ENCODE measurements at regions not wholly inside any gene's neighbourhood (a gene's known extent, or its start where the extent isn't known, plus 50 kb on each side); places are given as distances from the start of the nearest gene placed in this dataset.
A peak's percentile ranks its signal among the peaks of the same experiment; 100 is the strongest.

- H3K27ac ChIP-seq (replicated peaks; ENCODE audit: low read length) = no peak overlapping the region
- no CpG with 5 or more reads among the region's 7 CpGs for WGBS, 2 donors (ENCODE audit: extremely low coverage in 2 of 2, insufficient read length in 2 of 2, insufficient replicate concordance in 1 of 2)
- H2BK120ac ChIP-seq (ENCODE audit: low read depth, low read length) = no peak overlapping the region
- H3K4me3 ChIP-seq (ENCODE audit: low read length in 2 of 2) = no peak overlapping the region
- H3K27me3 ChIP-seq (ENCODE audit: control insufficient read depth in 3 of 3, insufficient read depth in 3 of 3, low read depth in 1 of 3, low read length in 3 of 3) = no peaks in the 10 kb centered on the region
- no peak overlapping the region for H2BK12ac ChIP-seq (ENCODE audit: low read length)
- no peaks in the 10 kb centered on the region for H3K36me3 ChIP-seq (replicated peaks in 1 of 2; ENCODE audit: control insufficient read depth in 2 of 2, insufficient read depth in 2 of 2, low read length in 2 of 2)
- H4K91ac ChIP-seq (ENCODE audit: low read depth, low read length, poor library complexity) = no peak overlapping the region
- no peak for DNase-seq (ENCODE audit: low spot score)
- H3K79me1 ChIP-seq (ENCODE audit: low read depth, low read length) = no peaks in the 10 kb centered on the region
- no peak overlapping the region for H2AK5ac ChIP-seq (ENCODE audit: low read depth, low read length)
- peak overlapping the region; percentile 2 for H3K18ac ChIP-seq (ENCODE audit: low read length)
- no peak overlapping the region for H3K23ac ChIP-seq (ENCODE audit: low read depth, low read length, poor library complexity)
- H3K9ac ChIP-seq (ENCODE audit: low read depth, low read length, poor library complexity) = no peak overlapping the region
- H3K9me3 ChIP-seq (replicated peaks in 1 of 2; ENCODE audit: control insufficient read depth in 2 of 2, insufficient read depth in 1 of 2, low read depth in 1 of 2, low read length in 2 of 2) = no peaks in the 10 kb centered on the region
- no peak overlapping the region for H2AFZ ChIP-seq (ENCODE audit: low read length)
- H3K14ac ChIP-seq (ENCODE audit: low read length) = no peak overlapping the region
- no peak overlapping the region for H4K8ac ChIP-seq (ENCODE audit: low read depth, low read length)
- H3K4me2 ChIP-seq (ENCODE audit: insufficient read depth, low read length, poor library complexity, severe bottlenecking) = no peak overlapping the region
- H3K4ac ChIP-seq (ENCODE audit: low read length) = no peak overlapping the region
- no peak overlapping the region for H2BK15ac ChIP-seq (ENCODE audit: low read length)
- no peak overlapping the region for H2BK5ac ChIP-seq (ENCODE audit: low read length)
- peaks cover 17 to 27% of the 10 kb centered on the region in 2 donors for H3K4me1 ChIP-seq (ENCODE audit: control insufficient read depth in 2 of 2, insufficient read depth in 1 of 2, low read depth in 1 of 2, low read length in 2 of 2)
These were observed 52.9 kb upstream of the ATP2B4 start for GRCh38 chr1:203573730-203574129.
